Fibroblast of the aortic adventitia (primary cell): ENCODE measurements at regions not wholly inside any gene's neighbourhood (a gene's known extent, or its start where the extent isn't known, plus 50 kb on each side); places are given as distances from the start of the nearest gene placed in this dataset.
"Not testable (repeated sequence)": the region's sequence is repeated elsewhere in the genome, so short reads cannot be mapped to it uniquely, and the experiment has no call there.

ENCODE experiments used
- DNase-seq: peaks from one replicate; pipeline ENCODE4 v3.0.0-alpha.2; 2010; ENCODE audit warnings: low read depth
- H3K4me3 ChIP-seq: 2 replicates; pipeline ENCODE4 v1.5.1; 2011; ENCODE audit warnings: low read depth, mild to moderate bottlenecking, control low read depth, low read length, moderate library complexity
- TF ChIP-seq, protein P1 (sequence below): IDR thresholded peaks from 2 replicates; pipeline ENCODE4 v1.5.1; 2011; ENCODE audit warnings: mild to moderate bottlenecking, low read length, control low read depth, inconsistent platforms; ENCODE audit not compliant: insufficient read depth

DNA sequence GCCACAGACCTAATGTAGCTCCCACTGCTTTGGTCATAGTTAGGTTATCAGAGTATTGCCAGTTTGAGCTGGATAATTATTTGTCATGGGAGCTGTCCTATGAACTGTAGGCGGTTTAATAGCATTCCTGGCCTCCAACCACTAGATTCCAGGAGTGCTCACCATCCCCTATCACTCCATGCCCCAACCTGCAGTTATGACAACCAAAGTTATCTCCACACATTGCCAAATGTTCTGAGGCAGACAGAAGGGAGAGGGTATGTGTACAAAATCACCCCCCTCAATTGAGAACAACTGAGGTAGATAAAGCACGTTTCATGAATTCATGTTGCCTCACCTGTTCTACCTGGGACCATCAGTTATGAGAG is 119.0 kb upstream of the CACUL1 start:
- DNase-seq = no peak
- H3K4me3 ChIP-seq = no peak overlapping the region
- TF ChIP-seq, protein P1, sequence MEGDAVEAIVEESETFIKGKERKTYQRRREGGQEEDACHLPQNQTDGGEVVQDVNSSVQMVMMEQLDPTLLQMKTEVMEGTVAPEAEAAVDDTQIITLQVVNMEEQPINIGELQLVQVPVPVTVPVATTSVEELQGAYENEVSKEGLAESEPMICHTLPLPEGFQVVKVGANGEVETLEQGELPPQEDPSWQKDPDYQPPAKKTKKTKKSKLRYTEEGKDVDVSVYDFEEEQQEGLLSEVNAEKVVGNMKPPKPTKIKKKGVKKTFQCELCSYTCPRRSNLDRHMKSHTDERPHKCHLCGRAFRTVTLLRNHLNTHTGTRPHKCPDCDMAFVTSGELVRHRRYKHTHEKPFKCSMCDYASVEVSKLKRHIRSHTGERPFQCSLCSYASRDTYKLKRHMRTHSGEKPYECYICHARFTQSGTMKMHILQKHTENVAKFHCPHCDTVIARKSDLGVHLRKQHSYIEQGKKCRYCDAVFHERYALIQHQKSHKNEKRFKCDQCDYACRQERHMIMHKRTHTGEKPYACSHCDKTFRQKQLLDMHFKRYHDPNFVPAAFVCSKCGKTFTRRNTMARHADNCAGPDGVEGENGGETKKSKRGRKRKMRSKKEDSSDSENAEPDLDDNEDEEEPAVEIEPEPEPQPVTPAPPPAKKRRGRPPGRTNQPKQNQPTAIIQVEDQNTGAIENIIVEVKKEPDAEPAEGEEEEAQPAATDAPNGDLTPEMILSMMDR = no peak

DNA sequence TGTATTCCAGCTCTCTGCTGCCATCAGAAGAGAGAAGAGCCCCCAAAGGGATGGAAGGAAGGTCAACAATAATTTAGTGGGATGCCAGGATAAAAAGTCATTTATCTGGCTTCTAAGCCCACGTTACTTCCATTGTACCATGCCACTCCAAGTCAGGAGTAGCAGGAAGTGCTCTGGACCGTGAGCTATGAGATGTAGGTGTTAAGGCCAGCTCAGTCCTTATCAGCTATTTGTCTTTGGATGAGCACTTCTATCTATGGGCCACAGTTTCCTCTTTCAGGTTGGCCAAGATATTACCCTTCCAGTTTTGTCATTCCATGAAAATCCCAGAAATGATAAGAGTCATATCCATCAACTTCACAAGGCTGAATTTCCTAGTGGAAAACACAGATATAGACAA is 119.4 kb upstream of the CACUL1 start:
- TF ChIP-seq, protein P1 = no peak
- no peak overlapping the region for H3K4me3 ChIP-seq
- DNase-seq = no peak

DNA sequence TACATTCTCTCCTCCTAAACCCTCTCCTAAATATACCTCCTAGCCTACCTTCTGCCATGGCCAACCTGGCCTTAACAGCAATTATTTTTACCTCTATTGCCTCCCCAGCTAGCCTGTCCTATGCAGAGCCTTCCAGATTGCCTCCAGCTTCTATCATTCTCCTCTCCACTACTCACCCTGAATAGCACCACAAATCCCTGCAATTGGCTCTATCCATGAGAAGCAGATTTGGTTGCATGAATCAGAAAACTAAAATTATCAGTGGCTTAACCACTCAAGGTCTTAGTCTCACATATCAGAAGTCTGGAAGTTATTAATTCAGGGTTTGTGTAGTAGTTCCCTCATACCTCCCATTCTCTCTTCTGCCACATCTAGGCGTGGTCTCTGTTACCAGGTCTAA is 120.3 kb upstream of the CACUL1 start:
- H3K4me3 ChIP-seq = no peak overlapping the region
- TF ChIP-seq, protein P1 = no peak
- no peak for DNase-seq

DNA sequence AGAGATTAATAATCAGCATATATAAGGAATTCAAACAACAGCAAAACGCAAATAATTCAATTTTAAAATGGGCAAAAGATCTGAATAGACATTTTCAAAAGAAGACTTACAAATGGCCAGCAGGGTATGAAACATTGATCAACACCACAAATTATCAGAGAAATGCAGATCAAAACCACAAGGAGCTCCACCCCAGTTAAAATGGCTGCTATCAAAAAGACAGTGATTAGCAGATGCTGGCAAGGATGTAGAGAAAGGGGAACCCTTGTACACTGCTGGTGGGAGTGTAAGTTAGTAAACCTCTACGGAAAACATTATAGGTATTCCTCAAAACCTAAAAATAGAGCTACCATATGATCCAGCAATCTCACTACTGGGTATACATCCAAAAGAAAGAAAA is 128.0 kb upstream of the CACUL1 start:
- TF ChIP-seq, protein P1 = no peak
- no peak for DNase-seq
- no peak overlapping the region for H3K4me3 ChIP-seq

DNA sequence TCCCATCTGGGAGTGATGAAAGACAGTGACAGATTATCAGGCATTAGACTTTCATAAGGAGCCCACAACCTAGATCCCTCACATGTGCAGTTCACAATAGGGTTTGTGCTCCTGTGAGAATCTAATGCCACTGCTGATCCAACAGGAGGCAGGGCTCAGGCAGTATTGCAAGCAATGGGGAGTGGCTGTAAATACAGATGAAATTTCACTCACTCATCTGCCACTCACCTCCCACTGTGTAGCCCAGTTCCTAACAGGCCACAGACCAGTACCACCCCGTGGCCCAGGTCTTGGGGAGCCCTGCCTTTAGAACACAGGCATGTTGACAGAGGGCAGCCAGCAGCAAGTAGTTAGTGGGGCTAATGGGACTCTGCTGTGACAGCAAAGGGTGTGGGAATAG is 137.3 kb upstream of the NANOS1 start:
- DNase-seq = no peak
- H3K4me3 ChIP-seq = no peak overlapping the region
- TF ChIP-seq, protein P1 = no peak

DNA sequence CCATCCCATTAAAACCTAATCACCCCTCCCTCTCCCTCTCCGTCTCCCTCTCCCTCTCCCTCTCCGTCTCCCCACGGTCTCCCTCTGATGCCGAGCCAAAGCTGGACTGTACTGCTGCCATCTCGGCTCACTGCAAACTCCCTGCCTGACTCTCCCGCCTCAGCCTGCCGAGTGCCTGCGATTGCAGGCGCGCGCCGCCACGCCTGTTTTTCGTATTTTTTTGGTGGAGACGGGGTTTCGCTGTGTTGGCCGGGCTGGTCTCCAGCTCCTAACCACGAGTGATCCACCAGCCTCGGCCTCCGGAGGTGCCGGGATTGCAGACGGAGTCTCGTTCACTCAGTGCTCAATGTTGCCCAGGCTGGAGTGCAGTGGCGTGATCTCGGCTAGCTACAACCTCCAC is 134.6 kb upstream of the NANOS1 start:
- DNase-seq, H3K4me3 ChIP-seq: not testable (repeated sequence)

DNA sequence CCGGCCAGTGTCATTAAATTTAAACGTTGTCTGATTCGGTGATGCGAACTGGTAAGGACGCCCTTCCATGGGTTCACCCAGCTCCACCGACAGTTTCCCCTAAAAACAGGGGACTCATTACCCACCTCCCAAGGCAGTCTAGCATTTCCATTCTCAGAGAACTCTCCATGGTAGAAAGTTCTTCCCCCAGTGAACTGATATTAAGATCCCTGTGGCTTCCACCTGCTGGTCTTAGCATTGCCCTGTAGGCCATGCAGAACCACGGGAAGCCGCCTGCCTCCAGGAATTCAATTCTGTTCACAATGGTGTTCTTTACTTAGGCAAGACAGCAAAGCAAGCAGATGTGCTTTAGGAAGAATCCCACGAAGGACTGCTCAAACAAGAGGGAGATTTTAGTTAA is 128.9 kb upstream of the NANOS1 start:
- no peak overlapping the region for H3K4me3 ChIP-seq
- no peak for DNase-seq
- TF ChIP-seq, protein P1 = no peak
